HEK293T (cell line): ENCODE measurements at regions not wholly inside any gene's neighbourhood (a gene's known extent, or its start where the extent isn't known, plus 50 kb on each side); places are given as distances from the start of the nearest gene placed in this dataset.
"Not testable (repeated sequence)": the region's sequence is repeated elsewhere in the genome, so short reads cannot be mapped to it uniquely, and the experiment has no call there.

Experiments used
- CTCF ChIA-PET: fragments of 350-600 bp; formaldehyde crosslinking; extraction: SDS; loops from one replicate; lab custom pipeline; 2021; ENCODE audit warnings: antibody characterized with exemption, inconsistent platforms; lab: Yijun Ruan, JAX
- POLR2A ChIA-PET: fragments of 350-600 bp; formaldehyde crosslinking; extraction: SDS; loops from one replicate; lab custom pipeline; 2020; ENCODE audit warnings: antibody characterized with exemption, inconsistent platforms; lab: Yijun Ruan, JAX
- DNase-seq: peaks from one replicate; pipeline ENCODE4 v3.0.0; 2012; ENCODE audit warnings: mixed read lengths; ENCODE audit errors: extremely low spot score
- ARNT ChIP-seq: fragments of 450-650 bp; IDR thresholded peaks from 2 replicates; pipeline ENCODE4 v1.6.1; 2017; ENCODE audit warnings: mild to moderate bottlenecking
- BHLHE40 ChIP-seq: fragments of 450-650 bp; IDR thresholded peaks from 2 replicates; pipeline ENCODE4 v1.6.1; 2016; ENCODE audit warnings: mild to moderate bottlenecking, moderate library complexity, borderline replicate concordance
- CTBP1 ChIP-seq: fragments of 450-650 bp; IDR thresholded peaks from 2 replicates; pipeline ENCODE4 v1.6.1; 2016; ENCODE audit warnings: borderline replicate concordance
- ELF4 ChIP-seq: fragments of 450-650 bp; IDR thresholded peaks from 2 replicates; pipeline ENCODE4 v1.6.1; 2017; ENCODE audit warnings: antibody characterized with exemption
- FOXA1 ChIP-seq: fragments of 450-650 bp; IDR thresholded peaks from 2 replicates; pipeline ENCODE4 v1.6.1; 2016; ENCODE audit warnings: mild to moderate bottlenecking
- FOXK2 ChIP-seq: fragments of 450-650 bp; IDR thresholded peaks from 2 replicates; pipeline ENCODE4 v1.6.1; 2016; ENCODE audit warnings: mild to moderate bottlenecking
- FOXM1 ChIP-seq: fragments of 450-650 bp; IDR thresholded peaks from 2 replicates; pipeline ENCODE4 v1.6.1; 2017; ENCODE audit warnings: mild to moderate bottlenecking, borderline replicate concordance
- HDGF ChIP-seq: fragments of 450-650 bp; IDR thresholded peaks from 2 replicates; pipeline ENCODE4 v1.6.1; 2017; ENCODE audit warnings: antibody characterized with exemption, borderline replicate concordance
- L3MBTL2 ChIP-seq: fragments of 450-650 bp; conservative IDR thresholded peaks from 2 replicates; pipeline ENCODE4 v1.6.1; 2016; ENCODE audit warnings: mild to moderate bottlenecking
- LEF1 ChIP-seq: fragments of 450-650 bp; IDR thresholded peaks from 2 replicates; pipeline ENCODE4 v1.6.1; 2017; ENCODE audit warnings: mild to moderate bottlenecking, borderline replicate concordance
- NFRKB ChIP-seq: fragments of 450-650 bp; IDR thresholded peaks from 2 replicates; pipeline ENCODE4 v1.6.1; 2016; ENCODE audit warnings: mild to moderate bottlenecking, moderate library complexity
- PKNOX1 ChIP-seq: fragments of 450-650 bp; IDR thresholded peaks from 2 replicates; pipeline ENCODE4 v1.6.1; 2016
- SP1 ChIP-seq: fragments of 450-650 bp; IDR thresholded peaks from 2 replicates; pipeline ENCODE4 v1.6.1; 2017
- SUZ12 ChIP-seq: fragments of 450-650 bp; IDR thresholded peaks from 2 replicates; pipeline ENCODE4 v1.6.1; 2016; ENCODE audit warnings: mild to moderate bottlenecking
- TARDBP ChIP-seq: fragments of 450-650 bp; IDR thresholded peaks from 2 replicates; pipeline ENCODE4 v1.6.1; 2016
- ZNF384 ChIP-seq: fragments of 450-650 bp; IDR thresholded peaks from 2 replicates; pipeline ENCODE4 v1.6.1; 2016

- CTCF ChIA-PET, result no interaction called here
- DNase-seq, result no peak
- POLR2A ChIA-PET, result no interaction called here
- TF ChIP-seq LEF1 (no peak), PKNOX1 (no peak), ARNT (no peak), ZNF384 (no peak), FOXA1 (no peak), SUZ12 (no peak), FOXK2 (no peak), HDGF (no peak), ELF4 (no peak), L3MBTL2 (no peak), CTBP1 (no peak), SP1 (no peak)
Measured at GRCh38 chr1:81505831-81506230, 294.9 kb upstream of the ADGRL2 start.

GRCh38 chr1:81504820-81505219, 295.9 kb upstream of the ADGRL2 start:
- DNase-seq, POLR2A ChIA-PET, CTCF ChIA-PET: not testable (repeated sequence)

- CTCF ChIA-PET, DNase-seq, POLR2A ChIA-PET: not testable (repeated sequence)
Measured at GRCh38 chr1:81502705-81503104, 298.0 kb upstream of the ADGRL2 start.

GRCh38 chr1:81501485-81501884, 299.2 kb upstream of the ADGRL2 start:
- POLR2A ChIA-PET, DNase-seq: not testable (repeated sequence)
- CTCF ChIA-PET, result interaction anchor here (0.7 kb wide), 1 partner anchor 1422 kb away, joined by 3 read pairs; no protein-coding TSS in a partner anchor

- no peak for TF ChIP-seq FOXA1
- no peak for TF ChIP-seq CTBP1
- no peak for TF ChIP-seq NFRKB
- TF ChIP-seq PKNOX1, result no peak
- no peak for TF ChIP-seq ELF4
- TF ChIP-seq SP1, result no peak
- TF ChIP-seq ZNF384, result no peak
- TF ChIP-seq TARDBP, result no peak
- TF ChIP-seq FOXM1, result no peak
- no peak for TF ChIP-seq LEF1
- TF ChIP-seq ARNT, result no peak
- POLR2A ChIA-PET, result no interaction called here
- CTCF ChIA-PET, result interaction anchor here (1.8 kb wide), 1 partner anchor 17 kb away, joined by 4 read pairs; no protein-coding TSS in a partner anchor
- no peak for DNase-seq
Measured at GRCh38 chr1:81499487-81499886, 301.2 kb upstream of the ADGRL2 start.

GRCh38 chr1:81498471-81499462, 302.0 kb upstream of the ADGRL2 start:
- ChIA-PET CTCF (interaction anchor here (1.8 kb wide), 1 partner anchor 16 kb away, joined by 4 read pairs; no protein-coding TSS in a partner anchor), POLR2A (no interaction called here)
- no peak for DNase-seq
- TF ChIP-seq PKNOX1, result peak; percentile 56
- no peak for TF ChIP-seq FOXA1

GRCh38 chr1:81496349-81496748, 304.4 kb upstream of the ADGRL2 start:
- TF ChIP-seq BHLHE40, result no peak
- no peak for TF ChIP-seq PKNOX1
- ChIA-PET POLR2A (no interaction called here), CTCF (no interaction called here)
- no peak for DNase-seq
